Body of pancreas (tissue), 4 donors: ENCODE measurements at regions not wholly inside any gene's neighbourhood (a gene's known extent, or its start where the extent isn't known, plus 50 kb on each side); places are given as distances from the start of the nearest gene placed in this dataset.

Experiments
- ATAC-seq: fragments of 150-250 bp; one replicate; pipeline ENCODE4 v1.9.1; 2016
- DNase-seq, 4 donors: peaks; one replicate each; pipeline ENCODE4 v3.0.0-alpha.2; 2019
- H3K27ac ChIP-seq, 4 donors: fragments of 200-600 bp; sonication (generic); 1 replicate in 3 of 4; 2 replicates in 1 of 4; pipeline versions ENCODE4 v1.5.1 to v1.6.1; 2016 to 2019; ENCODE audit warnings: mild to moderate bottlenecking in 1 of 4, mixed read lengths in 1 of 4, moderate library complexity in 1 of 4
- H3K27me3 ChIP-seq, 2 donors: fragments of 200-600 bp; sonication (generic); one replicate each; pipeline ENCODE4 v1.6.0; 2016; ENCODE audit warnings: mild to moderate bottlenecking in 1 of 2
- H3K36me3 ChIP-seq, 2 donors: fragments of 200-600 bp; sonication (generic); replicated peaks in 1 of 2; 2 replicates each; pipeline ENCODE4 v1.5.1; 2016; ENCODE audit warnings: low read depth in 2 of 2; ENCODE audit not compliant: insufficient read depth in 1 of 2
- H3K4me1 ChIP-seq: fragments of 200-600 bp; sonication (generic); one replicate; pipeline ENCODE4 v1.6.0; 2016
- H3K4me3 ChIP-seq, 2 donors: fragments of 200-600 bp; sonication (generic); 1 replicate in 1 of 2; 2 replicates in 1 of 2; pipeline ENCODE4 v1.5.1; 2016 to 2019
- H3K9me3 ChIP-seq, 3 donors: fragments of 200-600 bp; sonication (generic); 1 replicate in 2 of 3; 2 replicates in 1 of 3; pipeline ENCODE4 v1.5.1; 2016
- POLR2A ChIP-seq, 3 donors: fragments of 450-650 bp; IDR thresholded peaks; one replicate each; pipeline ENCODE4 v1.6.1; 2016; ENCODE audit warnings: antibody characterized with exemption in 3 of 3, mild to moderate bottlenecking in 2 of 3
- WGBS, 2 donors: methylation state at CpG; one replicate each; pipeline ENCODE4 v1.1.5; 2017; 5-methylcytosine and 5-hydroxymethylcytosine counted together
- intact Hi-C: fragments of 100-400 bp; cut with DNase I; formaldehyde crosslinking; loops from one replicate; pipeline ENCODE4 v1.15.1; 2023
- TF ChIP-seq, protein P1 (sequence below), 7 experiments: fragments of 450-650 bp in 4 of 7; fragments of 200-600 bp in 3 of 7; sonication (generic) in 3 of 7; IDR thresholded peaks; one replicate each; pipeline ENCODE4 v1.5.1; 2016 to 2019; ENCODE audit warnings: antibody characterized with exemption in 7 of 7

DNA sequence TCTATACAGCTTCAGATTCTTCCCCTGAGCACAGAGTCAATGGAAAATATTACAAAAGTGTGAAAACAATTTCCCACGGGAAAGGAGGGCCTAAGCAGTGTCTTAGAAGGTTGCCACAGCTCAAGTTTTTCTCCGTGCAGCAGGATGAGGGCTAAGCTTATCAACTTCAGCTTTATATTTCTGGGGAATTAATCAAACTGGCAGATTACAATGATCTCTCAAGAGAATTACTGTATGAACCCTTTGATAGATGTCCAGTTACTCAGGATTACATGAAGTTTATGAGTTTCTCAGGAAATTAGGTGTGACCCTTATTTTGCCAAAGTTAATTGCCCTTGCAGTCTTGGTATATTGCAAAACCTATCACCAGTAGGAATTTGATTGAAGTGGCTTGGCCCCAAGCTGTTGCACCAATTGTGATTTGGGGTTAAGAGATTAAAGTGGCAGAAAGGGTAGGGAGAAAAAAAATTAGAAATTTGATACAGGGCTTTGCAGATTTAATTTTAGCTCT is 298.4 kb downstream of the MAP2K6 start:
- TF ChIP-seq POLR2A (IDR thresholded peaks at IDR 0.05): no peak
- TF ChIP-seq, protein P1, sequence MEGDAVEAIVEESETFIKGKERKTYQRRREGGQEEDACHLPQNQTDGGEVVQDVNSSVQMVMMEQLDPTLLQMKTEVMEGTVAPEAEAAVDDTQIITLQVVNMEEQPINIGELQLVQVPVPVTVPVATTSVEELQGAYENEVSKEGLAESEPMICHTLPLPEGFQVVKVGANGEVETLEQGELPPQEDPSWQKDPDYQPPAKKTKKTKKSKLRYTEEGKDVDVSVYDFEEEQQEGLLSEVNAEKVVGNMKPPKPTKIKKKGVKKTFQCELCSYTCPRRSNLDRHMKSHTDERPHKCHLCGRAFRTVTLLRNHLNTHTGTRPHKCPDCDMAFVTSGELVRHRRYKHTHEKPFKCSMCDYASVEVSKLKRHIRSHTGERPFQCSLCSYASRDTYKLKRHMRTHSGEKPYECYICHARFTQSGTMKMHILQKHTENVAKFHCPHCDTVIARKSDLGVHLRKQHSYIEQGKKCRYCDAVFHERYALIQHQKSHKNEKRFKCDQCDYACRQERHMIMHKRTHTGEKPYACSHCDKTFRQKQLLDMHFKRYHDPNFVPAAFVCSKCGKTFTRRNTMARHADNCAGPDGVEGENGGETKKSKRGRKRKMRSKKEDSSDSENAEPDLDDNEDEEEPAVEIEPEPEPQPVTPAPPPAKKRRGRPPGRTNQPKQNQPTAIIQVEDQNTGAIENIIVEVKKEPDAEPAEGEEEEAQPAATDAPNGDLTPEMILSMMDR (IDR thresholded peaks at IDR 0.05): no peak
- no peaks in the 10 kb centered on the region for H3K9me3 ChIP-seq
- peaks cover 15% of the 10 kb centered on the region for H3K4me1 ChIP-seq
- H3K27me3 ChIP-seq: no peaks in the 10 kb centered on the region
- ATAC-seq: no peak
- H3K4me3 ChIP-seq: no peak overlapping the region
- no peak for DNase-seq
- H3K27ac ChIP-seq: no peak overlapping the region
- no peaks in the 10 kb centered on the region for H3K36me3 ChIP-seq
- intact Hi-C loops: no loop called here
- 60 to 74% methylated on average over 2 of the region's 2 CpGs for WGBS, 2 donors

DNA sequence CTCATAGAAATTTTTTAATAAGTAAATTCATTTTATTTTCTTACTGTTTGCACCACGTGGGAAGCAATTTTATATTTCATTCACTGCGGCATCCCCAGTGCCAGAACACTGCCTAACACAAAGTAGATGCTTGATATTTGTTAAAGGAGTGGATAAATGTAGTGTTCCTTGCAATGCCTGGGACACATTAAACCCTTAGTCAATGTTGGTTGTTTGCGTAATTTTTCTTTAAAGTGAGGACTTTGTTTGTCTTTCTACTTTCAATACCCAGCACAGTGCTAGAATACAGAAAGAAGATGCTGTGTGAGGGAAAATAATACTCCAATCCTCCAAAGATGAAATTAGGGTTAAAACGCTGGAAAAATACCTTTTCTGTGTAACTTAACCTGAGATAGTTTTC is 299.3 kb downstream of the MAP2K6 start:
- 85 to 89% methylated on average over 4 of the region's 4 CpGs for WGBS, 2 donors
- Histone ChIP-seq H3K27ac (no peak overlapping the region), H3K9me3 (no peaks in the 10 kb centered on the region), H3K4me1 (peaks cover 16% of the 10 kb centered on the region), H3K27me3 (no peaks in the 10 kb centered on the region), H3K4me3 (no peak overlapping the region), H3K36me3 (no peaks in the 10 kb centered on the region)
- TF ChIP-seq, protein P1 (IDR thresholded peaks at IDR 0.05): no peak
- TF ChIP-seq POLR2A (IDR thresholded peaks at IDR 0.05): no peak
- DNase-seq: no peak
- ATAC-seq: no peak
- intact Hi-C loops: no loop called here

DNA sequence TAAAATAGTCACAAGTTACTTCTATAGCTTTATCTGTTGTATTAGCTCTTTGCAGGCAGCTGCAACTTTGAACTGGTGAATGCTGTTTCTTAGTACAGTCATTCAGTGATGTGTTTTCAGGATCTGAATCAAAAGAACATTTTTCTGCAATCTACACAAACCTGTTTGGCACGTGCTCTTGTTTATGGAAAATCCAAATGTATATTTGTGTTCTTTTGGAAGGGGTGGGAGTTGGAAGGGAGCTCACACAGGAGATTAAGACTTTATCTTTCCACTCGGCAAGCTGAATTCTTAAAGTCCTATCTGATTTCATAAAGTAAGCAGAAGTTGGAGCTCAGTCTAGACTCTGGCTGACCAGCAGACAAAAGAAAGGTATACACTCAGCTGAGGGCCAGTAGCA is 300.2 kb downstream of the MAP2K6 start:
- Histone ChIP-seq H3K27me3 (no peaks in the 10 kb centered on the region), H3K9me3 (no peaks in the 10 kb centered on the region), H3K36me3 (no peaks in the 10 kb centered on the region), H3K4me3 (no peak overlapping the region), H3K4me1 (peaks cover 16% of the 10 kb centered on the region), H3K27ac (no peak overlapping the region)
- WGBS, 2 donors: 42 to 45% methylated on average over 2 of the region's 2 CpGs
- intact Hi-C loops: no loop called here
- TF ChIP-seq POLR2A (IDR thresholded peaks at IDR 0.05): no peak
- TF ChIP-seq, protein P1 (IDR thresholded peaks at IDR 0.05): no peak
- ATAC-seq (no peak), DNase-seq (no peak)

DNA sequence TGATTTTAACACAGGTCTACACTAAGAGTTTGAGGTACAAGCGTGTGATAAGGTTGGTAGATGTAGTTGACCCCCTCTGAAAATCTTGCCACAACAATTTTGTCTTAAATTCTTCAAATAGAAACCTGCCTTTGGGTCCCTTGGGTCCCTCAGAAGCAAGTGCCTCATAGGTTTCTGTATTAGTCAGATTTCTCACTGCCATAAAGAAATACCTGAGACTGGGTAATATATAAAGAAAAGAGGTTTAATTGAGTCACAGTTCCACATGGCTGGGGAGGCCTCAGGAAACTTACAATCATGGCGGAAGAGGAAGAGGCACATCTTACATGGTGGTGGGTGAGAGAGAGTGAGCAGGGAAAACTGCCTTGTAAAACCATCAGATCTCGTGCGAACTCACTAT is 301.2 kb downstream of the MAP2K6 start:
- Histone ChIP-seq H3K36me3 (no peaks in the 10 kb centered on the region), H3K9me3 (no peaks in the 10 kb centered on the region), H3K27ac (no peak overlapping the region), H3K4me1 (peaks cover 16% of the 10 kb centered on the region), H3K4me3 (no peak overlapping the region), H3K27me3 (no peaks in the 10 kb centered on the region)
- 86 to 96% methylated on average over 4 of the region's 4 CpGs for WGBS, 2 donors
- ATAC-seq: no peak
- DNase-seq: no peak
- intact Hi-C loops: no loop called here
- TF ChIP-seq POLR2A (IDR thresholded peaks at IDR 0.05): no peak
- TF ChIP-seq, protein P1 (IDR thresholded peaks at IDR 0.05): no peak

GRCh38 chr17:69716556-69716955 is 302.1 kb downstream of the MAP2K6 start:
- no peaks in the 10 kb centered on the region for H3K36me3 ChIP-seq
- DNase-seq (peak in 1 of 4 donors; percentile 2), ATAC-seq (no peak)
- WGBS, 2 donors: 52 to 60% methylated on average over 6 of the region's 6 CpGs
- TF ChIP-seq, protein P1 (IDR thresholded peaks at IDR 0.05): no peak
- no peak for TF ChIP-seq POLR2A (IDR thresholded peaks at IDR 0.05)
- H3K4me3 ChIP-seq: no peak overlapping the region
- intact Hi-C loops: no loop called here
- peaks cover 16% of the 10 kb centered on the region for H3K4me1 ChIP-seq
- H3K27me3 ChIP-seq: no peaks in the 10 kb centered on the region
- peak overlapping the region in 2 of 4 donors; percentile 3 to 34 for H3K27ac ChIP-seq
- H3K9me3 ChIP-seq: no peaks in the 10 kb centered on the region
